SK-N-SH treated with all-trans-retinoic acid at 6 μM for 48 hours (cell line): ENCODE measurements at regions not wholly inside any gene's neighbourhood (a gene's known extent, or its start where the extent isn't known, plus 50 kb on each side); places are given as distances from the start of the nearest gene placed in this dataset.

Experiments used
- ATAC-seq: fragments of 200-7000 bp; cut with Tn5 transposase; 3 replicates; pipeline ENCODE4 v1.9.1; 2020; ENCODE audit warnings: mild to moderate bottlenecking, moderate library complexity
- CREB5 ChIP-seq: fragments of 250-450 bp; sonication (Bioruptor Pico); IDR thresholded peaks from 2 replicates; pipeline ENCODE4 v1.5.1; 2020; ENCODE audit warnings: low read depth, mild to moderate bottlenecking, moderate library complexity
- CSDC2 ChIP-seq: fragments of 250-450 bp; sonication (Bioruptor Pico); IDR thresholded peaks from 2 replicates; pipeline ENCODE4 v1.5.0; 2020; ENCODE audit warnings: mild to moderate bottlenecking, moderate library complexity
- CSRNP3 ChIP-seq: fragments of 250-450 bp; sonication (Bioruptor Pico); IDR thresholded peaks from 2 replicates; pipeline ENCODE4 v1.5.1; 2021; ENCODE audit warnings: mild to moderate bottlenecking, moderate library complexity
- ESRRG ChIP-seq: fragments of 250-450 bp; sonication (Bioruptor Pico); IDR thresholded peaks from 2 replicates; pipeline ENCODE4 v1.6.1; 2021; ENCODE audit warnings: mild to moderate bottlenecking
- GLIS3 ChIP-seq: fragments of 250-450 bp; sonication (Bioruptor Pico); IDR thresholded peaks from 2 replicates; pipeline ENCODE4 v1.5.0; 2020; ENCODE audit warnings: mild to moderate bottlenecking, moderate library complexity
- ISL1 ChIP-seq: fragments of 250-450 bp; sonication (Bioruptor Pico); IDR thresholded peaks from 2 replicates; pipeline ENCODE4 v2.1.2; 2022; ENCODE audit warnings: mild to moderate bottlenecking, moderate library complexity
- OSR1 ChIP-seq: fragments of 250-450 bp; sonication (Bioruptor Pico); IDR thresholded peaks from 2 replicates; pipeline ENCODE4 v1.8.0; 2022; ENCODE audit warnings: moderate library complexity, mild to moderate bottlenecking, inconsistent platforms
- PATZ1 ChIP-seq: fragments of 250-450 bp; sonication (Bioruptor Pico); IDR thresholded peaks from 2 replicates; pipeline ENCODE4 v1.8.0; 2020; ENCODE audit warnings: mild to moderate bottlenecking, moderate library complexity, borderline replicate concordance
- POU6F1 ChIP-seq: fragments of 250-450 bp; sonication (Bioruptor Pico); IDR thresholded peaks from 2 replicates; pipeline ENCODE4 v1.8.0; 2021; ENCODE audit warnings: low read depth, mild to moderate bottlenecking, moderate library complexity, borderline replicate concordance
- PPARA ChIP-seq: fragments of 250-450 bp; sonication (Bioruptor Pico); IDR thresholded peaks from 2 replicates; pipeline ENCODE4 v1.5.0; 2020; ENCODE audit warnings: mild to moderate bottlenecking, borderline replicate concordance
- RARB ChIP-seq: fragments of 250-450 bp; sonication (Bioruptor Pico); IDR thresholded peaks from 2 replicates; pipeline ENCODE4 v1.8.0; 2021; ENCODE audit warnings: mild to moderate bottlenecking, moderate library complexity
- SNAI2 ChIP-seq: fragments of 250-450 bp; sonication (Bioruptor Pico); IDR thresholded peaks from 2 replicates; pipeline ENCODE4 v1.5.0; 2020; ENCODE audit warnings: mild to moderate bottlenecking, moderate library complexity
- TCF4 ChIP-seq: fragments of 250-450 bp; sonication (Bioruptor Pico); IDR thresholded peaks from 2 replicates; pipeline ENCODE4 v1.8.0; 2021; ENCODE audit warnings: mild to moderate bottlenecking, moderate library complexity, borderline replicate concordance
- TOX ChIP-seq: fragments of 250-450 bp; sonication (Bioruptor Pico); IDR thresholded peaks from 2 replicates; pipeline ENCODE4 v1.8.0; 2021; ENCODE audit warnings: mild to moderate bottlenecking, moderate library complexity, borderline replicate concordance
- TSHZ2 ChIP-seq: fragments of 250-450 bp; sonication (Bioruptor Pico); IDR thresholded peaks from 2 replicates; pipeline ENCODE4 v1.5.0; 2020; ENCODE audit warnings: mild to moderate bottlenecking, moderate library complexity
- ZC3H10 ChIP-seq: fragments of 250-450 bp; sonication (Bioruptor Pico); IDR thresholded peaks from 2 replicates; pipeline ENCODE4 v1.5.1; 2021; ENCODE audit warnings: mild to moderate bottlenecking, moderate library complexity
- ZFP3 ChIP-seq: fragments of 250-450 bp; sonication (Bioruptor Pico); IDR thresholded peaks from 2 replicates; pipeline ENCODE4 v1.5.0; 2020; ENCODE audit warnings: mild to moderate bottlenecking, moderate library complexity
- ZNF565 ChIP-seq: fragments of 450-650 bp; formaldehyde crosslinking; conservative IDR thresholded peaks from 2 replicates; pipeline ENCODE4 v1.5.0; 2020; ENCODE audit warnings: low read depth, mild to moderate bottlenecking, moderate library complexity
- ZNF70 ChIP-seq: fragments of 450-650 bp; formaldehyde crosslinking; IDR thresholded peaks from 2 replicates; pipeline ENCODE4 v1.5.0; 2020; ENCODE audit warnings: mild to moderate bottlenecking, moderate library complexity
- ZNF8 ChIP-seq: fragments of 450-650 bp; formaldehyde crosslinking; IDR thresholded peaks from 2 replicates; pipeline ENCODE4 v1.5.0; 2020; ENCODE audit warnings: mild to moderate bottlenecking, moderate library complexity

- TF ChIP-seq CSRNP3 (CRISPR knock-in tag), result no peak
- TF ChIP-seq ZNF8 (CRISPR knock-in tag), result no peak
- TF ChIP-seq ISL1 (CRISPR knock-in tag), result no peak
- TF ChIP-seq TCF4 (CRISPR knock-in tag), result no peak
- no peak for TF ChIP-seq ZNF565 (CRISPR knock-in tag)
- TF ChIP-seq ZNF70 (CRISPR knock-in tag), result no peak
- no peak for TF ChIP-seq CREB5 (CRISPR knock-in tag)
- ATAC-seq, result no peak
Measured at GRCh38 chr6:40325791-40326190, 261.4 kb downstream of the LRFN2 start.

- no peak for TF ChIP-seq CSDC2 (CRISPR knock-in tag)
- no peak for TF ChIP-seq ZNF565 (CRISPR knock-in tag)
- TF ChIP-seq ISL1 (CRISPR knock-in tag), result no peak
- no peak for TF ChIP-seq ESRRG (CRISPR knock-in tag)
- TF ChIP-seq SNAI2 (CRISPR knock-in tag), result no peak
- no peak for TF ChIP-seq RARB
- no peak for TF ChIP-seq PATZ1 (CRISPR knock-in tag)
- no peak for TF ChIP-seq TSHZ2 (CRISPR knock-in tag)
- no peak for TF ChIP-seq ZNF70 (CRISPR knock-in tag)
- TF ChIP-seq TCF4 (CRISPR knock-in tag), result no peak
- TF ChIP-seq POU6F1 (CRISPR knock-in tag), result no peak
- no peak for TF ChIP-seq ZFP3 (CRISPR knock-in tag)
- no peak for TF ChIP-seq CREB5 (CRISPR knock-in tag)
- TF ChIP-seq ZNF8 (CRISPR knock-in tag), result no peak
- no peak for ATAC-seq
Measured at GRCh38 chr6:40325041-40325440, 262.1 kb downstream of the LRFN2 start.

GRCh38 chr6:40323881-40324634 is 263.1 kb downstream of the LRFN2 start:
- ATAC-seq, result no peak
- TF ChIP-seq RARB (no peak), CSDC2 (CRISPR knock-in tag) (no peak), ZC3H10 (CRISPR knock-in tag) (no peak), PATZ1 (CRISPR knock-in tag) (no peak), ZFP3 (CRISPR knock-in tag) (no peak), PPARA (CRISPR knock-in tag) (no peak), TSHZ2 (CRISPR knock-in tag) (no peak), TOX (CRISPR knock-in tag) (no peak), GLIS3 (CRISPR knock-in tag) (no peak), ISL1 (CRISPR knock-in tag) (no peak), OSR1 (CRISPR knock-in tag) (no peak)
